ENCODE measurements at regions not wholly inside any gene's neighbourhood (a gene's known extent, or its start where the extent isn't known, plus 50 kb on each side); places are given as distances from the start of the nearest gene placed in this dataset.

DNA sequence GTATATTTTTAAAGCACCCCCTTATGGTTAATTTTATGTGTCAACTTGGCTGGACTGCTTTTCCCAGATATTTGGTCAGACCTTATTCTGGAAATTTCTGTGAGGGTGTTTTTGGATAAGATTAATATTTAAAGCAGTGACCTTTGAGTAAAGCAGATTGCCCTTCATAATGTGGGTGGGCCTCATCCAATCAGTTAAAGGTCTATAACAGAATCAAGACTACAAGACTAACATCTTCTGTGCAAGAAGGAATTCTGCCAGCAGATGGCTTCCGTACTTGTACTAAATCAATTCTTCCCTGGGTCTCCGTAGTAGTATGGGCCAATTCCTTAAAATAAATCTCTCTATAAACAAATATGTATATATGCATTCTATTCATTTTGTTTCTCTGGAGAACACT lies 257.6 kb downstream of the ETNK1 start:
- no peak overlapping the region for H3K4me3 ChIP-seq (ENCODE audit: low read depth, low read length)
- TF ChIP-seq, protein P1, sequence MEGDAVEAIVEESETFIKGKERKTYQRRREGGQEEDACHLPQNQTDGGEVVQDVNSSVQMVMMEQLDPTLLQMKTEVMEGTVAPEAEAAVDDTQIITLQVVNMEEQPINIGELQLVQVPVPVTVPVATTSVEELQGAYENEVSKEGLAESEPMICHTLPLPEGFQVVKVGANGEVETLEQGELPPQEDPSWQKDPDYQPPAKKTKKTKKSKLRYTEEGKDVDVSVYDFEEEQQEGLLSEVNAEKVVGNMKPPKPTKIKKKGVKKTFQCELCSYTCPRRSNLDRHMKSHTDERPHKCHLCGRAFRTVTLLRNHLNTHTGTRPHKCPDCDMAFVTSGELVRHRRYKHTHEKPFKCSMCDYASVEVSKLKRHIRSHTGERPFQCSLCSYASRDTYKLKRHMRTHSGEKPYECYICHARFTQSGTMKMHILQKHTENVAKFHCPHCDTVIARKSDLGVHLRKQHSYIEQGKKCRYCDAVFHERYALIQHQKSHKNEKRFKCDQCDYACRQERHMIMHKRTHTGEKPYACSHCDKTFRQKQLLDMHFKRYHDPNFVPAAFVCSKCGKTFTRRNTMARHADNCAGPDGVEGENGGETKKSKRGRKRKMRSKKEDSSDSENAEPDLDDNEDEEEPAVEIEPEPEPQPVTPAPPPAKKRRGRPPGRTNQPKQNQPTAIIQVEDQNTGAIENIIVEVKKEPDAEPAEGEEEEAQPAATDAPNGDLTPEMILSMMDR (IDR thresholded peaks at IDR 0.05; ENCODE audit: borderline replicate concordance, insufficient read depth, low read depth, low read length) = no peak

DNA sequence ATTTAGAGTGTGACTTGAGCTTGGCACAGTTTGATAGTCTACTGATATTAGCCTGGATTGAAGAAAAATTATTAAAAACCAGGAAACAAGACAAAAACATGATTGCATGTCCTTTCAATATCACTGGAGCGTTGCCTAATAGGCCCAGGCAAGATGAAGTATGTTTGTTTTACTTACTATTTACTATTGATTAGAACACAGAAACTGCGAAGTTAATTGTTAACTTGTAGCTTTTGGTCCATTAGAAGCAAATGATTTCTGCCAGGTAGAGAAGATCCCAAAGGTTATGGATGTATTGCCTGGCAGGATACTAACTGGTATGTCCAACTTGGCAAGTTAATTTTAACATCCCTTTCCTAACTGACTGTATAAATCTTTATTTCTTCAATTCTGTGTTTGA lies 268.9 kb downstream of the ETNK1 start:
- TF ChIP-seq, protein P1 (IDR thresholded peaks at IDR 0.05; ENCODE audit: borderline replicate concordance, insufficient read depth, low read depth, low read length) = no peak
- H3K4me3 ChIP-seq (ENCODE audit: low read depth, low read length) = no peak overlapping the region

DNA sequence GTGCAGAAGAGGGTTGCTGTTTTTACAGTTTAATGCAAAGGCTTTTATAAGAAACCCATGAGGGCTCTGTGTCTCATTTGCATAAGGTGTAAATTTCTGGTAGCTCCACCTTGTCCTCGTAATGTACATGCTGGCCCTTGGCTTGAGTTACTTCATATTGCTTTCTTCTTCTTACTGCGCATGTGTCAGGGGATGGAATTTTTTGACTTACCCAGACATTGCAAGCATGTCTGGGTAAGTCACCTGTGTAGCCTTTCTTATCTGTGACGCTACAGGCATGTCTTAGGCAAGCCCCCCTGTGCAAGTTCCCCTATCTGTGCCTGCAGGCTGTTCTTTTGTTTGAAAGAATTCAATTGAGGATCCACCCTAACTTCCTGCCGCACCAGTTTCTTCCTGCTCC lies 274.2 kb downstream of the ETNK1 start:
- H3K4me3 ChIP-seq (ENCODE audit: low read depth, low read length) = no peak overlapping the region
- TF ChIP-seq, protein P1 (IDR thresholded peaks at IDR 0.05; ENCODE audit: borderline replicate concordance, insufficient read depth, low read depth, low read length) = no peak

DNA sequence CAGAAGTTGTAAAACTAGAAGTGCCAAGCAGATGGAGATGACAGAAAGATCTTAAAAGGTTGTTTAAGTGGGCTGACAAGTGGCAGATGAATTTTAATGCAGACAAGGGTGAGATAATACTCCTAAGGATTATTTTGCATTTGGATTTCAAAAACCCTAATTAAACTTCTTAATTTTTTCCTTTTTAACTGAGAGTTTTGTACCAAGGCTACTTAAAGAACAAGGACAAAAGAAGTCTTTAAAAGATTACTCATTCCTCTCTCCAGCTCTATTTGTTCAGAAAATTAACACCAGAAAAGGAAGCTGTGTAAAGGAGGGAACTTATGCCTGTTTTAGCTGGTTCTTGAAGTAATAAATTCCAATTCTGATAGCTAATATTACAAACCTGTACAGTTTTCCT lies 275.4 kb downstream of the ETNK1 start:
- TF ChIP-seq, protein P1 (IDR thresholded peaks at IDR 0.05; ENCODE audit: borderline replicate concordance, insufficient read depth, low read depth, low read length) = no peak
- H3K4me3 ChIP-seq (ENCODE audit: low read depth, low read length) = no peak overlapping the region

DNA sequence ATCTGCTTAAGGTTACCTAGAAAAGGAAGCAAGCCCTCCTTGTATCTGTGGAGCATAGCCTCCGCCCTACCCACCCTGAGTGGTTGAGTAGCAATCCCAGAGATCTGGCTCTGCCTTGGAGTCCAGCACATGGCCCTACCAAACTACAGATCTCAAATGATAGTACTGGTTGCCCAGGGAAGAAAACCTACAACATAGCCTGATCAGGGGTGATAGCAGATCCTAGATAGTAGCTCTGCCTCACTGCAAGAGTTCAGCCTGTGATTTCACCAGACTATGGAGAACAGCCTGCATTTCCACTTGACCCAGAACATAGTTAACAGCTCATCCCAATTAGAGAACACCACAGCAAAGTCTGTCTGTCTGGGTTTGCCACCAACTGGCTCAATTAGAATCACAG lies 279.5 kb downstream of the ETNK1 start:
- TF ChIP-seq, protein P1 (IDR thresholded peaks at IDR 0.05; ENCODE audit: borderline replicate concordance, insufficient read depth, low read depth, low read length) = no peak
- no peak overlapping the region for H3K4me3 ChIP-seq (ENCODE audit: low read depth, low read length)

DNA sequence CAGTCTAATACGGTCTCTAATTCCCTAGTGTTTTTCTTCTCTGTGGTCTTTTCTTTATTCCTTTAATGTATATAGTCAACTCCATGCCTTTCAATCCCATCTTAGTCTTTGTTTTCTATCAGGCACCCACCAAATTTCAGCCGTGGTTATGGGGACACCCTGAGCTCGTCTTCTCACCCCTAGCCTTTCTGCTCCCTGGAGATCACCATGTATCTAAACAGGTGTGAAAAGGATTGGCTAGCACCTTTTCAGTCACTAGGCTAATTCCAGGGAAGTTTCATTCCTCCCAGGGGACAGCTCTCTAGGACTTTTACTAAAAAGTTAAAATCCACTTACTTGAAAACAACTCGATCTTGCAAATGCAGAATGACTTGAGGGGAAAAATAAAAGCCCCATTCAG lies 291.3 kb downstream of the ETNK1 start:
- H3K4me3 ChIP-seq (ENCODE audit: low read depth, low read length) = no peak overlapping the region

DNA sequence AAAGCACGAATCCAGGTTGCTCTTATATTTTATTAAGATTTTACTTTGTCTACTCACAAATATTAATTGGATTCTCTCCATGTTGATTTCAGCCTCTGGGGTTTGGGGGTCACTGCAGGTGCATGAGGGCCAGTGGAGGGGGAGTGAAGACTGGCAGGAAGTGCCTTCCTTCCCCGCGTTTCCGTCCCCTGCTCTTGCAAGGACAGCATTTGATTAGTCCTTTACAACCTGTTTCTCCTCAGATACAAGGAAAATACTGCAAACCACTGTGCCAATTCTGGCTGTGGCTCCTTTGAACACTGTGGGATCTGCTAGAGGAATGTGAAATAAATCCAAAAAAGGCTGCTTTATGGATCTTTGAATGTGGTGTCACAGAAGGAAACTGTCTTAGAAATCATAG lies 291.8 kb downstream of the ETNK1 start:
- no peak overlapping the region for H3K4me3 ChIP-seq (ENCODE audit: low read depth, low read length)
- TF ChIP-seq, protein P1 (IDR thresholded peaks at IDR 0.05; ENCODE audit: borderline replicate concordance, insufficient read depth, low read depth, low read length) = no peak

More for the DNA sequence above, 291.3 kb downstream of the ETNK1 start:
- TF ChIP-seq, protein P1 (IDR thresholded peaks at IDR 0.05; ENCODE audit: borderline replicate concordance, insufficient read depth, low read depth, low read length) = no peak
